ENCODE measurements at regions not wholly inside any gene's neighbourhood (a gene's known extent, or its start where the extent isn't known, plus 50 kb on each side); places are given as distances from the start of the nearest gene placed in this dataset.

GRCh38 chr6:125477844-125478243, 176.1 kb upstream of the HDDC2 start:
- Histone ChIP-seq H3K9me2 (no peaks in the 10 kb centered on the region), H2AFZ (ENCODE audit: low read depth) (no peak overlapping the region), H3K4me2 (no peak overlapping the region), H3K79me2 (ENCODE audit: insufficient read depth) (no peaks in the 10 kb centered on the region), H4K20me1 (ENCODE audit: insufficient read depth) (no peaks in the 10 kb centered on the region), H3F3A (replicated peaks; ENCODE audit: insufficient read depth) (no peaks in the 10 kb centered on the region), H3K9ac (no peak overlapping the region), H3K36me3 (replicated peaks in 1 of 2; ENCODE audit: control insufficient read depth in 1 of 2, insufficient read depth in 2 of 2, low read length in 1 of 2) (no peaks in the 10 kb centered on the region), H3K27ac (ENCODE audit: low read depth in 2 of 2, low read length in 1 of 2) (no peak overlapping the region), H3K27me3 (ENCODE audit: insufficient read depth) (no peaks in the 10 kb centered on the region; the same call in 1 of the 2 replicates), H3K4me1 (ENCODE audit: control insufficient read depth in 1 of 2, insufficient read depth in 2 of 2, low read depth in 1 of 2, low read length in 1 of 2) (no peaks in the 10 kb centered on the region), H3K9me3 (no peaks in the 10 kb centered on the region), H3K4me3 (ENCODE audit: low read depth in 2 of 2, low read length in 1 of 2) (no peak overlapping the region)
- 0% methylated on average over 3 of the region's 3 CpGs for WGBS (ENCODE audit: low lambda C conversion rate)
- no peak for DNase-seq
- CTCF ChIA-PET = no interaction called here
- POLR2A ChIA-PET = no interaction called here
- TF ChIP-seq SMC3 (IDR thresholded peaks at IDR 0.05; ENCODE audit: low read depth, low read length) = no peak
- no peak for TF ChIP-seq MEF2A (IDR thresholded peaks at IDR 0.05; ENCODE audit: borderline replicate concordance, low read depth)
- no peak for TF ChIP-seq NRF1 (IDR thresholded peaks at IDR 0.05; ENCODE audit: low read depth, low read length)

- Histone ChIP-seq H3K79me2 (ENCODE audit: insufficient read depth) (no peaks in the 10 kb centered on the region), H3F3A (replicated peaks; ENCODE audit: insufficient read depth) (no peaks in the 10 kb centered on the region), H3K9ac (no peak overlapping the region), H3K36me3 (replicated peaks in 1 of 2; ENCODE audit: control insufficient read depth in 1 of 2, insufficient read depth in 2 of 2, low read length in 1 of 2) (no peaks in the 10 kb centered on the region), H3K4me1 (ENCODE audit: control insufficient read depth in 1 of 2, insufficient read depth in 2 of 2, low read depth in 1 of 2, low read length in 1 of 2) (no peaks in the 10 kb centered on the region), H3K9me2 (no peaks in the 10 kb centered on the region), H3K27me3 (ENCODE audit: insufficient read depth) (no peaks in the 10 kb centered on the region; the same call in 1 of the 2 replicates), H3K9me3 (no peaks in the 10 kb centered on the region), H2AFZ (ENCODE audit: low read depth) (no peak overlapping the region), H3K4me2 (no peak overlapping the region), H3K27ac (ENCODE audit: low read depth in 2 of 2, low read length in 1 of 2) (no peak overlapping the region), H3K4me3 (ENCODE audit: low read depth in 2 of 2, low read length in 1 of 2) (no peak overlapping the region), H4K20me1 (ENCODE audit: insufficient read depth) (no peaks in the 10 kb centered on the region)
- ChIA-PET CTCF (no interaction called here), POLR2A (no interaction called here)
- 3% methylated on average over 2 of the region's 2 CpGs for WGBS (ENCODE audit: low lambda C conversion rate)
- TF ChIP-seq RXRA (IDR thresholded peaks at IDR 0.05; ENCODE audit: borderline replicate concordance, low read depth) (no peak), POLR2AphosphoS5 (IDR thresholded peaks at IDR 0.05; ENCODE audit: low read depth, low read length) (no peak), ELF1 (IDR thresholded peaks at IDR 0.05) (no peak), TAF1 (IDR thresholded peaks at IDR 0.05; ENCODE audit: borderline replicate concordance, low read depth, low read length) (no peak), SIN3A (IDR thresholded peaks at IDR 0.05; ENCODE audit: borderline replicate concordance, low read depth, low read length) (no peak), CTCF (IDR thresholded peaks at IDR 0.05) (no peak), NRF1 (IDR thresholded peaks at IDR 0.05; ENCODE audit: low read depth, low read length) (no peak), RAD21 (IDR thresholded peaks at IDR 0.05; ENCODE audit: low read length) (no peak), MXI1 (IDR thresholded peaks at IDR 0.05; ENCODE audit: low read depth, low read length) (no peak), RFX5 (IDR thresholded peaks at IDR 0.05; ENCODE audit: low read length) (no peak), FOSL2 (IDR thresholded peaks at IDR 0.05; ENCODE audit: borderline replicate concordance, low read depth) (no peak), SMC3 (IDR thresholded peaks at IDR 0.05; ENCODE audit: low read depth, low read length) (no peak), RCOR1 (IDR thresholded peaks at IDR 0.05; ENCODE audit: low read length) (no peak), YY1 (IDR thresholded peaks at IDR 0.05; ENCODE audit: low read depth) (no peak), GATA2 (CRISPR knock-in tag; IDR thresholded peaks at IDR 0.05) (no peak)
- TF ChIP-seq, protein P1, sequence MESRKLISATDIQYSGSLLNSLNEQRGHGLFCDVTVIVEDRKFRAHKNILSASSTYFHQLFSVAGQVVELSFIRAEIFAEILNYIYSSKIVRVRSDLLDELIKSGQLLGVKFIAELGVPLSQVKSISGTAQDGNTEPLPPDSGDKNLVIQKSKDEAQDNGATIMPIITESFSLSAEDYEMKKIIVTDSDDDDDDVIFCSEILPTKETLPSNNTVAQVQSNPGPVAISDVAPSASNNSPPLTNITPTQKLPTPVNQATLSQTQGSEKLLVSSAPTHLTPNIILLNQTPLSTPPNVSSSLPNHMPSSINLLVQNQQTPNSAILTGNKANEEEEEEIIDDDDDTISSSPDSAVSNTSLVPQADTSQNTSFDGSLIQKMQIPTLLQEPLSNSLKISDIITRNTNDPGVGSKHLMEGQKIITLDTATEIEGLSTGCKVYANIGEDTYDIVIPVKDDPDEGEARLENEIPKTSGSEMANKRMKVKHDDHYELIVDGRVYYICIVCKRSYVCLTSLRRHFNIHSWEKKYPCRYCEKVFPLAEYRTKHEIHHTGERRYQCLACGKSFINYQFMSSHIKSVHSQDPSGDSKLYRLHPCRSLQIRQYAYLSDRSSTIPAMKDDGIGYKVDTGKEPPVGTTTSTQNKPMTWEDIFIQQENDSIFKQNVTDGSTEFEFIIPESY (IDR thresholded peaks at IDR 0.05; ENCODE audit: borderline replicate concordance, low read depth) = no peak
- TF ChIP-seq, protein P2, sequence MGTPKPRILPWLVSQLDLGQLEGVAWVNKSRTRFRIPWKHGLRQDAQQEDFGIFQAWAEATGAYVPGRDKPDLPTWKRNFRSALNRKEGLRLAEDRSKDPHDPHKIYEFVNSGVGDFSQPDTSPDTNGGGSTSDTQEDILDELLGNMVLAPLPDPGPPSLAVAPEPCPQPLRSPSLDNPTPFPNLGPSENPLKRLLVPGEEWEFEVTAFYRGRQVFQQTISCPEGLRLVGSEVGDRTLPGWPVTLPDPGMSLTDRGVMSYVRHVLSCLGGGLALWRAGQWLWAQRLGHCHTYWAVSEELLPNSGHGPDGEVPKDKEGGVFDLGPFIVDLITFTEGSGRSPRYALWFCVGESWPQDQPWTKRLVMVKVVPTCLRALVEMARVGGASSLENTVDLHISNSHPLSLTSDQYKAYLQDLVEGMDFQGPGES (IDR thresholded peaks at IDR 0.05; ENCODE audit: low read depth, low read length) = no peak
- DNase-seq = no peak
Observed at GRCh38 chr6:125480146-125480545, 178.4 kb upstream of the HDDC2 start.
